Glomerular visceral epithelial cell (primary cell): ENCODE measurements at regions not wholly inside any gene's neighbourhood (a gene's known extent, or its start where the extent isn't known, plus 50 kb on each side); places are given as distances from the start of the nearest gene placed in this dataset.

Experiments
- DNase-seq: peaks from one replicate; pipeline ENCODE4 v3.0.0-alpha.2; 2016; ENCODE audit errors: extremely low spot score

DNA sequence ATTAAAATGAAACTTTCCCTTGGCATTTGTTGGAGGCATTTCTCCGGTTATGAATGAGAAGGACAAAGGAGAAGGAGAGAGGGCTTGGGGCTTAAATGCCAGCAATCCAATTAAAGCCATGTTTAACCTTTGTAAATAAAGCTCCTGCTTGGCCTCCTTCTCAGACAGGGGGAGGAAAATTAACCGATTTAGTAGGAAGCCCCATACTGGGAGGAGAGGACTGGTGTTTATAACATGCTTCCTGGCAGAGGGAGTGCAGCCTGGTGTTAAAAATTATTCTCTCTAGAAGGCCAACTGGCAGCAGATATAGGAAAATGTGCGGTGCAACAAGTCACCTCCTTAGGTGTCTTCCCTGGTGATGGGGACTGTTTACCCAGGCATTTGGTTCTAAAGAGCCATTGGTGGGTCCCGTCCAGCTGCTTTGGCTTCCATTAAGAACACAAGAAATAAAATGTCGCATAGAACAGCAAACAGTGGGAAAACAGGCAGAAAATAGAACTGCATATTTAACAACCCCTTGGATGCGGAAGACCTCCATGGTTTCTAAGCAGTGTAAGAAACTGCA lies 846.5 kb downstream of the TYW1 start:
- DNase-seq = no peak

DNA sequence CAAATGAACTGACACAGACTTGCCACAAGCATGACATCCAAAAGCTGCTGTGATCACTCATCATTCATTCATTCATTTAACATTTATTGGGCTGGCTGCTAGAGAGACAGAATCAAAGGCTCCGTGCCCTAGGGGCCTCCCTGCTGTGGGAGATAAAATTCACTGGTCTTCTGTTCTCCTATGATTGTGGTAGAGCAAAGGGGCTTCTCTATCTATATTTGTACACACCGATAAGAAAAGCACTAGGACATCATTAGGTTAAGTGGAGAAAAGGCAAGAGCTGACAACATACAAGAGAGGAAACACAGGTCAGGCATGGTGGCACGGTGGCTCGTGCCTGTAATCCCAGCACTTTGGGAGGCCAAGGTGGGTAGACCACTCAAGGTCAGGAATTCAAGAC lies 847.0 kb downstream of the TYW1 start:
- no peak for DNase-seq

DNA sequence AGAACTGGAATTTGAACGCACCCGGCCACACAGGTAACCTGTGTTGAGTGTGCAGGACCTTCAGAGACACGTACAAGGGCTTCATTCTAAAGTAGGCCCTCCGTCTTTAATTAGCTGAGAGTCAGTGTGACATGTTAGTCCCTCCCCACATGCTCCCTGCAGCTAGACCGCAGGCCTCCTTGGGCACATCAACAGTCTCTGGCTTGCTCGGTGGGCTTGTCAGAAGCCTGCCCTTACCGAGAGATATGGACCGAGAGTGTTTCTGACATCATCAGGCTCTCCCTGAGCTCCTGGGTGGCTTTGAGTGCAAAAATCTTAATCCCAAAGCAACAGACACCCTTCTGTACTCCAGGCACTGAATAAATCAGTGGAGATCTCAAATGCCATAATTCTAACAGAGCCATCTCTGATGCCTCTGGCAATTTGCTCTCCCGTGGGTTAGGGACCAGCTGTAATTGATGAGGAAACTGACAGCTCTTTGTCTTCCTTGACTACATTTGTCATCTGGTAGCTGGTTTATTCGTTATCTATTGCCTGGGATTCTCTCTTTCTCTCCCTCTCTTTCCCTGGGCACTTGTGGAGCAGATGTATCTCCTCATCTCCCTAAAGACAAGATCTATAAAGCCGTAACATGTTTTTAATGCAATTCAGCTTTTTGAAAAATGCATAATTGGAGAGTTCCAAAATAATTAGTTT lies 850.6 kb downstream of the TYW1 start:
- DNase-seq = no peak

DNA sequence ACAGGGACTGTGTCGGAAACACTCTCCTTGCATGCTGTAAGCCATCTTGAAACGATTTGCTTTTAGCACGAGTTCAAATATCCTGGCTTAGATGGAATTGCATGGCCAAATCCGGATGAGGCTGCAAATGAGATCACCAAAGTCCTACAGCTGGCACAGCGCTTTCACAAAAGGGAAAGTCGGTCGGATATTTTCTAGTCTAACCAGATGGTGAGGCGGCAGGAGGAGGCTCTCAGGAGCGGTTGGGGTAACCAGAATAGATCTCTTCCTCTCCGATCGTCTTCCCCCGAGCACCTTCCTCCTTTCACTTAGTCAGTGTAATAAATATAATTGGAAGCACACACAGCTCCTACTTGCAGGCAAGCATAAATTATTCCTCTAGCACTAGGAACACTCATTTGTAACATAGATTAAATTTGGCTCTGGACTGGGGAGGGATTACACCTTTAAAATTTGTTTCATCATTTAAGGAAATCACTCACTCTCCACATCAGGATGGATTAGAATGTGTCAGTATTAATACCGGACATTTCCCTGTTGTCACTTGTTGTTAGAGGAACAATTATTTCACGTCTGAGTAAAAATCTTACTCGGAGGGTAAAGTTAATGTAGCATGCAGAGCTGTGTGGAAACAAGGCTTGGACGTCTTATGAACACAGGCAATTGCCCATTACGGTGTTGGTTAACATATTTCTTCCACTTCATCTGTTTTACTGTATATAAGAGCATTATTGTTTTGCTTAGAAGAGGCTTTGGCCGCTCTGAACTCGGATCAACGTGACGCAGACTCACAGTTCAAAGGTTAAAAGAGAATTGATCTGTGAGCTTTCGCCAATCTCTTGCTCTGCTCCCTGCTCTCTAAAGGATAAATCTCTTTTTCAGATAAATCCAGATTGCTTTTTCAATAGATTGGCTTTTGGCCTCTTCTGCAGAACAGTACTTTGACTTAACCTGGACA lies 857.9 kb downstream of the TYW1 start:
- DNase-seq = no peak

DNA sequence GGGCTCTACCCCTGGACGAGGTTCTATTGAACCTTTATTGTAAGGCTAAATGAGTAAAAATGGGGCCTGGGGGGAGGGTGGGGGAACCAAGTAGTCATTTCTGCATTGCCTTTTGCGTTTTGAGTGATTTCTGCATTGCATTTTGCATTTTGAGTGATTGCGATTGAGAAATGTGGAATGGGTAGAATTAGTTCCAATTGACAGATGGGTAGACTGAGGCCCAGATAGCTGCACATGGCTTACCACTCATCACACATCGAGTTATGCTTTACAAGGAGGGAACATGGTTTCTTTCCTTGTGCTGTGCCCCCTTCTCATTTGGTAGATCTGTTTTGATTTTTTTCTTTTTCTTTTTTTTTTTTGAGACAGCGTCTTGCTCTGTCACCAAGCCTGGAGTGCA lies 858.7 kb downstream of the TYW1 start:
- DNase-seq = no peak

DNA sequence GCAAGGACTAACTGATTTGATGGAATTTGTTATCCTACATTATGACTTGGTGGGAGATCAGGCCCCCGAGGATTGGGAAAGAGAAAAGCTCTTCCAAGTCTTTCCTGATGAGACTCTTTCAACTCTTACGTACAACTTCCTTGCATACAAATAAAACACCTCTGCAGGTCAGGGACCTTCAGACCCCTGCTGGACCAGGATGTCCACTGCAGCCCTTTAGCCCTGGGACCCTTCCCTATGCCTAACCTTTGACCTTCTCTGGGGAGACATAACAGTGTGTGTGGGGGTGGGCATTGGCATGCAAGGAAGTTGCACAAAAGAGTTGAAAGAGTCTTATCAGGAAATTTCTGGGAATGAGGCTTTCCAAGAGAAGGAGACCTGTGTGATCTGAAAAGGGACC lies 859.4 kb downstream of the TYW1 start:
- no peak for DNase-seq

DNA sequence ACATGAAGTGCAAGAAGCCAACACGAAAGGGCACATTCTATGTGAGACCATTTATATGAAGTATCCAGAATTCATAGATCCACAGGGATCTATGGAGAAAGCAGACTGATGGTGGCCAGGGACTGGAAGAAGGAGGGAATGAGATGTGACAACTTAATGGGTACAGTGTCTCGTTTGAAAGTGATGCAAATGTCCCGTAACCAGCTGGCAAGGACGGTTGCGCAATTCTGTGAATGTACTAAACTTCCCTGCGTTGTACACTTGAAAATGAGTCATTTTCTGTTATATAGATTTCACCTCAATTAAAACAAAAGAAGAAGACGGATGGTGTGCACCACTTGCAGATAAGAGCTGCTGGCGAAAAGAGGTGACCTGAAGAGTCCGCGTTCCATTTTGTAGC lies 861.1 kb downstream of the TYW1 start:
- DNase-seq = no peak

DNA sequence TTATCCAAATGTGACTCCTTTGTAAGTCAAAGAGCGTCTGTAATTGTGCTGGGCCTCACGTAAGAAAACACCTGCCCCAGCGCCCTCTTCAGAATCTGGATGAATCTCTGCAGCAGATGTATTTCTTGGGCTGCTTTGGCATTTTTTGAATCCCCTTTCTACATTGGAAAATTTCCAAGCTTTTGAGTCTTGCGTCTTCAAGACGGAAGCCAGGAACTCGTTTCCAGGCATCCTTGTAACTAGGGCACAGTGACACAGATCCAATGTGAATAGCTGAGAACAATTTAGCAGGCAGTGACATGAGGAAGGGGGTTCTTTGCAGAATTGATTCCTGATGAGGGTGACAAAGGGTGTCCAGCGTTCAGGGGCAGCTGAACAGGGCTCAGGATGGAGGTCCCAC lies 862.3 kb downstream of the TYW1 start:
- DNase-seq = no peak

DNA sequence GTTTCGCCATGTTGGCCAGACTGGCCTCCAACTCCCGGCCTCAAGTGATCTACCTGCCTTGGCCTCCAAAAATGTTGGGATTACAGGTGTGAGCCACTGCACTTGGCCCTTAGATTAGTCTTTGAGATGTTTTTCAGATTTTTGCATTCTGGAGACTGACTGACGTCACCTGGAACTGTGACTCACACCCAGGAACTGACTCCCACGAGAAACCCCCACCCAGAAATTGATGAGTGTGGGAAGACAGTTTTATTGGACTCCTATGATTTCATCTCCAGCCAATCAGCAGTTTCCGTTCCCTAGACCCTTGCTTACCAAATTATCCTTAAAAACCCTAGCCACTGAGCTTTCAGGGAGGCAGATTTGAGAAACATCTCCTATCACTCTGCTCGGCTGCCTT lies 867.3 kb downstream of the TYW1 start:
- DNase-seq = no peak

DNA sequence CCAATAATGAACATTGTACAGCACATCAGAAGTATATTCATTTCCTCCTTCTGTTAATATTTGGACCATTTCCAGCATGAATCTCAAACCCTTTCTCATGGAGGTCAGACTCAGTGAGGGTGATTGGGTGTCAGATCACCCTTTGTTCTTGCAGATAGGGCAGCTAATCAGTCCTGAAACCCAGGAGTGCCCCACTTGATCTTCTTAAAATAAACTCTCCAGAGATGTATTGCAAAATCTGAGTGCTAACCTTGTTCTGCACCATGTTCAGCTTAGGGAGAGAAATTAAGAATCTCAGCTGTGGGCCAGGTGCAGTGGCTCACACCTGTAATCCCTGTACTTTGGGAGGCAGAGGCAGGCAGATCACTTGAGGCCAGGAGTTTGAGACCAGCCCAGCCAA lies 869.4 kb downstream of the TYW1 start:
- DNase-seq = no peak

DNA sequence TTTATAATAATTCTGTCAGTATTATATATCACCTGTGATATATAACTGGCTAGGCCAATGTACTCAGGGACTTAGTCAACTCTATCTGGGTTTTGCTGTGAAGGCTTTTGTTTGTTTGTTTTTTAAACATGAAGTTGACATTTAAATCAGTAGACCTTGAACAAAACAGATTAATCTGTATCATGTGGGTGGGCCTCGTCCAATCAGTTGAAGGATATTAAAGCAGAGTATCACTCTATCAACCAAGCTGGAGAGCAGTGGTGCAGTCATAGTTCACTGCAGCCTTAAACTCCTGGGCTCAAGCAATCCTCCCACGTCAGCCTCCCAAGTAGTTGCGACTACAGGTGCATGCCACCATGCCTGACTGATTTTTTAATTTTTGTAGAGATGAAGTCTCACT lies 870.2 kb downstream of the TYW1 start:
- no peak for DNase-seq

DNA sequence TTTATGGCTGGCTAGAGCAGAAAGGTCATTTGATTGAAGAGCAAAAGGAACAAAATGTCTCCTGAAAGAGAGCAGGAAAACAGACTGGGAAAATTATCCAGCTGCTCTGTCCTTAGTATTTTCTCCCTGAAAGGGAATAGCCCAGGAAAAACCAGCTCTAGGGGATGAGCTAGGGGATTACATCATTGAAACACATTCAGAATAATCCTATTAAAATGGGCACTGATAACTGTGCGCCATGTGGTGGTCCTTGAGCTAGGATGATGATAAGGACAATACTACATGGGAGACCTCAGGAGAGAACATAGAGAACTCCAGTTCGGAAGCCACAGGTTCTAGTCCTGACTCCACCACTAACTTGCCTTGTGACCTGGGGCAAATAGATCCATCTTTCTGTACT lies 873.8 kb downstream of the TYW1 start:
- no peak for DNase-seq

DNA sequence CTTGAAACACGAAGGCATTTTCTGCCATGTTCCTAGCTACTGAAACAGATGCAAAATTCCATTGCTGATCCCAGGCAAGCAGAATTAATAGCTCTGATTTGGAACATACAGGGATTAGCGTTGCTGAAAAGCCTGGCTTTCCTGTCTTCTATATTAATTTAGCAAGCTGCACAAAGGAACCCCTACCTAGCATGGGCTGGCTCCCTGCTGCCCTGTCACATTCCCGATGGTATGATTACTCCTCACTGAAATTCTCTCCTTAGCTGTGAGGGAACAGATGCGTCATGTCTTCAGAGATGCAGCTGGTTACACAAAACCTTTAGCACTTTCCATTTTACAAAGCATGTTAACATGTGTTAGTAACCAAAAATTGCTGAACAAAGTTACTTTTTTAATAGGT lies 878.9 kb downstream of the TYW1 start:
- DNase-seq = no peak

DNA sequence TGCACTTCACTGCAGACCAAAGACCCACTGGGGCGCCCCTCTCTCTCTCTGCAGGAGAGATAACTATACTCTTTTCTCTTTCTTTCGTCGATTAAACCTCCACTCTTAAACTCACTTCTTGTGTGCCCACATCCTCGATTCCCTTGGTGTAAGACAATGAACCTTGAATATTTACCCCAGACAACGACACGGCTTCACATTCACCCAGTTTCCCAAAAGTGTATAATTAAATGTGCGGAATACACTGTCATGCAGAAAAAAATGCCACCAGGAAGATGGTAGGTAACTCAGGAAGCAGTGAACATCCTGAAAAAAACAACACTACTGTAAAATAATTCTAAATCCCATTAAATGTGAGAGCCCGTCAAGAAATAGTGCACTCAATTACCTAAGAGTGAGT lies 882.2 kb downstream of the TYW1 start:
- DNase-seq = no peak

DNA sequence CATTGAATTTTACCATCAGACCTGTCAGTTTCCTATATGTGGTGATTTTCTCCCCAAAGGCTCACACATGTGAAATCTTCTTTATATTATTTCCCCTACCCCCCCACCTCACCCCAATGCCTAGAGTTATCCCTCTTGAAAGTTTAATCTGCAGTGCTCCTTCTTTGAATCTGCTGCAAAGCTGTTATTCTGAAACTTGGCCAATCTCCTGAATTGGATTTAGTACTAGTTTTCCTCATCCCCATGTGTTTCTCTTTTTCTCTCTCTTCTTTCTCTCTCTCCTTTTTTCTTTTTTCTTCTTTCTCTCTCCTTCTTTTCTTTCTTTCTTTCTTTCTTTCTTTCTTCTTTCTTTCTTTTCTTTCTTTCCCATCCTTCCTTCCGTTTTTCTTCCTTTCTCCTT lies 886.2 kb downstream of the TYW1 start:
- no peak for DNase-seq

DNA sequence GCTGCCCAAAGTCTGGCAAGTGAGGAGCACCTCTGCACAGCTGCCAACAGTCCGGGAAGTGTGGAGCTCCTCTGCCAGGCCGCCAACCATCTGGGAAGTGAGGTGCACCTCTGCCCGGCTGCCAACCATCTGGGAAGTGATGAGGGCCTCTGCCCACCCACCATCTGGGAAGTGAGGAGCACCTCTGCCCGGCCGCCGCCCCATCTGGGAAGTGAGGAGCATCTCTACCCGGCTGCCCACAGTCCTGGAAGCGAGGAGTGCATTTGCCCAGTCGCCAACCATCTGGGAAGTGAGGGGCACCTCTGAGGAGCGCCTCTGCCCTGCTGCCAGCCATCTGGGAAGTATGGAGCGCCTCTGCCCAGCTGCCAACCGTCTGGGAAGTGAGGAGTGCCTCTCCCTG lies 893.7 kb downstream of the TYW1 start:
- DNase-seq = no peak

DNA sequence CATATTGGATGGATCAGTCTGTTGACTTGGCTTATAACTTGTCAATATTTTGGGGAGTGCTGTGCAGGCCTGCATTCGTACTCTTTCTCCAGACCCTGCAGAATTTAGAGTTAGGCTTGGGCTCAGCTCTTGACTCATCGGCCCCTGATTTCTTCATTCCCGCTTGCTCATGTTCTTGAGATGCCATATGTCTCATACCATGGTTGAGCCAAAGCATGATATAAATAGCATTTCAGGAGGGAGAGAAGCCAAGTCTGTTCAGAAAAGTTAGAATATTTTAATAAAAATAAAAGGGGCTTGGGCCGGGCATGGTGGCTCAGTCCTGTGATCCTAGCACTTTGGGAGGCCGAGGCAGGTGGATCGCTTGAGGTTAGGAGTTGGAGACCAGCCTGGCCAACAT lies 898.1 kb downstream of the TYW1 start:
- DNase-seq = no peak

DNA sequence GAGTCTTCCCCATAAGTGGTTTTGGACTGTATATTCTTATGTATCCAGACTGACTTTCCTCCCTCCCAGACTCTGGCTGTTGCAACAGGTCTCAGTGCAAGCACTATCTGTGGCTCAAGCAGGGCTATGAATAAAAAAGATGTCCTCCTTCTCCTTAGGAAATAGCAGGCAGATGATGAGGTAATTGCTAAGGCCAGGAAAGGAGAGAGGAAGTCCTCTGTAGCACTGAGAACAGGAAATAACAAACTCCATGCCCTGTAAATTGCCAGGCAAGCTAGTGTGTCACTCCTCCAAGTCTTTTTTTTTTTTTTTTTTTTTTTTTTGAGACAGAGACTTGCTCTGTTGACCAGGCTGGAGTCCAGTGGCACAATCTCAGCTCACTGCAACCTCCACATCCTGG lies 900.1 kb downstream of the TYW1 start:
- DNase-seq = no peak

DNA sequence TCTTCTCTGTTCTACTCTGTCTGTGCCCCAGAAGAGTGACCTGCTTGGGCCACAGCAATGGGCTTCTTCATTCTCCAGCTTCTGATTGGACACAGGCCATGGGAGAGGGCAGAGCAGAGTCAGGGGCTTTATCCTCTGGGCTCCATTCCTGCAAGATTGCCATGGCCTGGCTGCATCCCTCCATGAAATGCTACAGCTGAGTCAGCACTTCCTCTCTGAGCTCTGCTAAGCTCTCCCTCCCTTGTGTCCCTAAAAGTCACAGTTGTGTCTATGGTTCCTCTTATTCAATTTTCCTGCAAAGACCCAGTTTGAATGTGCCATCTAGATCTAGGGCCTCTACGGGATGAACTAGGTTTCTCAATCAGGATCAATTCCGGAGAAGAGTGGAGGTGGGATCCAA lies 903.8 kb downstream of the TYW1 start:
- no peak for DNase-seq

DNA sequence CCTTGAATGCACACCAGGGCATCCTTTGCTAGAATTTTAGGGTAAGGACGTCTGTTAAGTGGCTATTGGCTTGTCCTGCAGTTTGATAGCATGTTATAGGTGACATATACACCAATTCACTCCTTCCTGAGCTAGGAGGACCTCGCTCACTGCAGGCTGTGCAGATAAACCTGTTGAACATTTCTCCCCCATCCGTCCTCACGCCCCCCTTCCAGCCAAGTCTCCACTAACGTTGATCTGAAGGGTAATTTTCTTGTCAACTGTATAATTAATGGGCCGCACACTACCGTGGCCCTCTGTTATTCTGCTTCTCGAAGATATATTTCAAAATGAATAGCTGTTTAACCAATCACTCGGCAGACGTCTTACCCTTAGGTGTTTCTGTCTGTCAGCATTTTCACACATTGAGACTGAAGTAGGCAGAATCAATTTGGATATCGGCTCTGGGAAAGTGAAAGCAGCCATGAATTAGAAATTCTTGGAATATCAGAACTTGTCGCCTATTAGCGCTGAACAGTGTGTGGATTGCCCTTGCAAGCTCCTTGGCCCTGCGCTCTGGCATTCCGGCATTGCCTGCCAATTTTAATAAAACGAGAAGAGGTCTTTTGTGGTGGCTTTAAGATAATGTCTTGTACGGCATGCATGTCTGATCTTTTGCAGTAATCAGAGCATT lies 905.3 kb downstream of the TYW1 start:
- no peak for DNase-seq

DNA sequence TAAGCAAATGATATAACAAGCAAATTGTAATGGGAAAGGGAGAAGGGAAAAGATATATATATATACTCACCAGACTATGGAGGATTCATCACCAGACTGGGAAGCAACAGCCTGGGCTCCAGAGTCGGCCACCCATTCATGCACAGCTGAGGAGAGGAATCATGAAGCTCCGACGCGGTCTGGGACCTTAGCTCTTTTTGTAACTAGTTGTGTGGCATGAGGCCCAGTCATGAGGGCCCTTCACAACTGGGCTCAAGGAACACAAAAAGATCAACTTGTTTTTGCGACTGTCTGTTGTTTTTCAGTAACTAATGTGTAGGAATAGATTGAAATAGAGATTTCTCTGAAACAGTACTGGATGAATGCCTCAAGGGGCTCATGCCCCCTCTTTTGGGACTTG lies 911.2 kb downstream of the TYW1 start:
- DNase-seq = no peak

DNA sequence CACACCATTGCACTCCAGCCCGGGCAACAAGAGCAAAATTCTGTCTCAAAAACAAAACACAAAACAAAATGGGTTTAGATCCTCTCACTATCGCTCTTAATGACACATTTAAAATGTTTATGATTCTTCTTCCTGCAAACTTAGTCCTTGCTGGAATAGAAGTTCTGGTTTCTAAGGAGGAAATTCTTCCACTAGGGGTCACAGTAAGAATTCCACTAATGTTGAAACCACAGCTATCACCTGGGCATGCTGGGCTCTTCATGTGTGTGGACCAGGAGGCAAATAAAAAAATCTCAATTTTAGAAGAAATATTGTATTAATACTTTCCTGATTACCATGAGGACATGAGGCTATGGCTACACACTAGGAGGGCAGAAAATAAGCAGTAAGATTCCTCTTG lies 915.8 kb downstream of the TYW1 start:
- no peak for DNase-seq

DNA sequence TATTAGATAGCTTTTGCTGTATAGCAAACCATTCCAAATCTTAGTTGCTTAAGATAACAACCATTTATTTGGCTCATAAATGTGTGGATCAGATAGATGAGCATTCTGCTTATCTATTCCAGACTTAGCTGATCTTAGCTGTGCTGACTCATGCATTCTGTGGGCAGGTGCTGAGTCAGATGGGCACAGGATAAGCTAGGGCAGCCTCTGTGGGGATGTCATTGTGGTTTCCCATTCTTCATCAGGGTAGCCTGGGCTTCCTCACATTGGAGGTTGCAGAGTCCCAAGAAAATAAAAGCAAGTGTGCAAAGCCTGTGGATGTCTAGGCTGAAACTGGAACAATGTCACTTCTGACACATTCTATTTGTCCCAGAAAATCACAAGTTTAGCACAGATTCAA lies 917.0 kb downstream of the TYW1 start:
- no peak for DNase-seq
